ENCODE measurements at regions not wholly inside any gene's neighbourhood (a gene's known extent, or its start where the extent isn't known, plus 50 kb on each side); places are given as distances from the start of the nearest gene placed in this dataset.

DNA sequence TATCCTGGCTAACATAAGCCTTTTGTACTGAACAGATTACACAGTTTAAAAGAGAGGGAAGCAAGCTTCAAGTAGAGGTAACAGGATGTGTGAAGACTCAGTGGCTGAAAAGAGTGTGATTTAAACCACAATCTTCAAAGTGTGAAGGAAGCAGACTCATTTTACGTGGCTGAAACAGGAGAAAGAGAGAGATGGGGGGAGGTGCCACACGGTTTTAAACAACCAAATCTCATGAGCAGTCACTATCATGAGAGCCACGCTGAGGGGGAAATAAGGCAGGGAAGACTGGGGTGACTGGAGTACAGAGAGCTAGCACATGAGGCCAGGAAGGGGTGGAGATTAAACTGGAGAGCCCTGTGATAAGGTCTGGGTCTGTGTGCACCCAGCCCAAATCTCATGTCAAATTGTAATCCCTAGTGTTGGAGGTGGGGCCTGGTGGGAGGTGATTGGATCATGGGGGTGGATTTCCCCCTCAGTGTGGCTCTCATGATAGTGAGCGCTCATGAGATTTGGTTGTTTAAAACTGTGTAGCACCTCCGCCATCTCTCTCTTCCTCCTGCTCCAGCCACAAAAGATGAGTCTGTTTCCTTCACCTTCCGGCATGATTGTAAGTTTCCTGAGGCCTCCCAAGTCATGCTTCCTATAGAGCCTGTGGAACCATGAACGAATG lies 318.6 kb upstream of the CD180 start:
- 87% methylated on average over 7 of the region's 7 CpGs for WGBS (ENCODE audit: low lambda C conversion rate, missing lambda C conversion rate)
- Histone ChIP-seq H3K27me3 (no peaks in the 10 kb centered on the region), H3K27ac (no peak overlapping the region), H3K79me2 (no peaks in the 10 kb centered on the region), H3K36me3 (replicated peaks; ENCODE audit: insufficient read depth, low read depth) (no peaks in the 10 kb centered on the region), H3K9me3 (ENCODE audit: low read depth) (no peaks in the 10 kb centered on the region), H3K4me3 (no peak overlapping the region), H3K4me2 (no peak overlapping the region), H4K20me1 (ENCODE audit: insufficient read depth, poor library complexity, severe bottlenecking) (no peaks in the 10 kb centered on the region), H3K4me1 (ENCODE audit: insufficient read depth) (no peaks in the 10 kb centered on the region), H2AFZ (no peak overlapping the region), H3K9me2 (replicated peaks; ENCODE audit: insufficient read depth) (no peaks in the 10 kb centered on the region)
- DNase-seq (ENCODE audit: low spot score): no peak
- TF ChIP-seq EZH2 (IDR thresholded peaks at IDR 0.05; ENCODE audit: borderline replicate concordance): no peak
- no peak for TF ChIP-seq EZH2phosphoT487 (IDR thresholded peaks at IDR 0.05; ENCODE audit: low read depth, severe bottlenecking, unreplicated experiment)

DNA sequence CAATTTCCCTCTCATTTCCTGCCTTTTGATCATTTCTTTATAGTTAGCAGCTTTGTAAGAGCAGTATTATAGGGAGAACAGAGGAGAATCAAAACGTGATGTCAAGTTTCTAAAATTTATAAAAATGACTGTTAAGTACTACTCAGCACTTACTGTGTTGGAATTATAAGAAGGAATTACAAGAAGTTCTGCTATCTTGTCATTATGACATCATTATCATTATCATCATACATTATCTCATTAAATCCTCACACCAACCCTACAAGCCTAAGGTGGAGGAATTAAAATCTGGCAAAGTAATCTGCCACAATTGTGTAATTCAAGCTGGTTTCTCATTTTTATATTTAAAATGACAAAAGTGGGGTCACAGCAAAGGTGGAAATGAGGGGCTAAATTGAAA lies 316.2 kb upstream of the CD180 start:
- H3K27ac ChIP-seq: no peak overlapping the region
- H3K4me2 ChIP-seq: no peak overlapping the region
- H3K4me3 ChIP-seq: no peak overlapping the region
- no peak overlapping the region for H2AFZ ChIP-seq
- no peaks in the 10 kb centered on the region for H3K9me3 ChIP-seq (ENCODE audit: low read depth)
- no peaks in the 10 kb centered on the region for H3K27me3 ChIP-seq
- H3K9me2 ChIP-seq (replicated peaks; ENCODE audit: insufficient read depth): no peaks in the 10 kb centered on the region
- H3K79me2 ChIP-seq: no peaks in the 10 kb centered on the region
- TF ChIP-seq EZH2 (IDR thresholded peaks at IDR 0.05; ENCODE audit: borderline replicate concordance) (no peak), EZH2phosphoT487 (IDR thresholded peaks at IDR 0.05; ENCODE audit: low read depth, severe bottlenecking, unreplicated experiment) (no peak), CTCF (IDR thresholded peaks at IDR 0.05; ENCODE audit: poor library complexity) (no peak)
- DNase-seq (ENCODE audit: low spot score): no peak
- H3K36me3 ChIP-seq (replicated peaks; ENCODE audit: insufficient read depth, low read depth): no peaks in the 10 kb centered on the region
- H4K20me1 ChIP-seq (ENCODE audit: insufficient read depth, poor library complexity, severe bottlenecking): no peaks in the 10 kb centered on the region
- 80% methylated on average over 1 of the region's 1 CpG for WGBS (ENCODE audit: low lambda C conversion rate, missing lambda C conversion rate)
- no peaks in the 10 kb centered on the region for H3K4me1 ChIP-seq (ENCODE audit: insufficient read depth)

GRCh38 chr5:67511911-67512310 lies 315.3 kb upstream of the CD180 start:
- Histone ChIP-seq H3K4me2 (no peak overlapping the region), H3K4me1 (ENCODE audit: insufficient read depth) (no peaks in the 10 kb centered on the region), H3K27ac (no peak overlapping the region), H3K27me3 (no peaks in the 10 kb centered on the region), H3K9me2 (replicated peaks; ENCODE audit: insufficient read depth) (no peaks in the 10 kb centered on the region), H3K79me2 (no peaks in the 10 kb centered on the region), H3K4me3 (no peak overlapping the region), H4K20me1 (ENCODE audit: insufficient read depth, poor library complexity, severe bottlenecking) (no peaks in the 10 kb centered on the region), H3K36me3 (replicated peaks; ENCODE audit: insufficient read depth, low read depth) (no peaks in the 10 kb centered on the region), H2AFZ (no peak overlapping the region), H3K9me3 (ENCODE audit: low read depth) (no peaks in the 10 kb centered on the region)
- TF ChIP-seq EZH2phosphoT487 (IDR thresholded peaks at IDR 0.05; ENCODE audit: low read depth, severe bottlenecking, unreplicated experiment) (no peak), EZH2 (IDR thresholded peaks at IDR 0.05; ENCODE audit: borderline replicate concordance) (no peak), CTCF (IDR thresholded peaks at IDR 0.05; ENCODE audit: poor library complexity) (no peak)
- no peak for DNase-seq (ENCODE audit: low spot score)
- WGBS (ENCODE audit: low lambda C conversion rate, missing lambda C conversion rate): 88% methylated on average over 1 of the region's 1 CpG

DNA sequence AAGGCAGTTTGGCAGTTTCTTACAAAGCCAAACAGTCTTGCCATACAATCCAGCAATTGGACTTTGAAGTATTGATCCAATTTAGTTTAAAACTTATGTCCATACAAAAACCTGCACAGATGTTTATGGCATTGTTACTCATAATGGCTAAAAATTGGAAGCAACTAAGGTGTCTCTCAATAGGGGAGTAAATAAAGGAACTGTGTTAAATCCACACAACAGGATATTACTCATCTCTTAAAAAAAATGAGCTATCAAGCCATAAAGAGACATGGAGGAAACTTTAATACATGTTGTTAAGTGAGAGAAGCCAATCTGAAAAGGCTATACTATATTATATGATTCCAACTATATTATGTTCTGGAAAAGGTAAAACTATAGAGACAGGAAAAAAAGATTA lies 313.6 kb upstream of the CD180 start:
- no peak for TF ChIP-seq EZH2 (IDR thresholded peaks at IDR 0.05; ENCODE audit: borderline replicate concordance)
- TF ChIP-seq CTCF (IDR thresholded peaks at IDR 0.05; ENCODE audit: poor library complexity): no peak
- no peak for TF ChIP-seq EZH2phosphoT487 (IDR thresholded peaks at IDR 0.05; ENCODE audit: low read depth, severe bottlenecking, unreplicated experiment)
- no peaks in the 10 kb centered on the region for H3K79me2 ChIP-seq
- no peak overlapping the region for H3K27ac ChIP-seq
- H3K4me3 ChIP-seq: no peak overlapping the region
- H3K4me1 ChIP-seq (ENCODE audit: insufficient read depth): no peaks in the 10 kb centered on the region
- H4K20me1 ChIP-seq (ENCODE audit: insufficient read depth, poor library complexity, severe bottlenecking): no peaks in the 10 kb centered on the region
- no peak overlapping the region for H3K4me2 ChIP-seq
- H3K36me3 ChIP-seq (replicated peaks; ENCODE audit: insufficient read depth, low read depth): no peaks in the 10 kb centered on the region
- H3K27me3 ChIP-seq: no peaks in the 10 kb centered on the region
- H3K9me3 ChIP-seq (ENCODE audit: low read depth): no peaks in the 10 kb centered on the region
- DNase-seq (ENCODE audit: low spot score): no peak
- no peak overlapping the region for H2AFZ ChIP-seq
- no peaks in the 10 kb centered on the region for H3K9me2 ChIP-seq (replicated peaks; ENCODE audit: insufficient read depth)

Measured in hepatocyte (in vitro differentiated cells).